ENCODE measurements at regions not wholly inside any gene's neighbourhood (a gene's known extent, or its start where the extent isn't known, plus 50 kb on each side); places are given as distances from the start of the nearest gene placed in this dataset.

DNA sequence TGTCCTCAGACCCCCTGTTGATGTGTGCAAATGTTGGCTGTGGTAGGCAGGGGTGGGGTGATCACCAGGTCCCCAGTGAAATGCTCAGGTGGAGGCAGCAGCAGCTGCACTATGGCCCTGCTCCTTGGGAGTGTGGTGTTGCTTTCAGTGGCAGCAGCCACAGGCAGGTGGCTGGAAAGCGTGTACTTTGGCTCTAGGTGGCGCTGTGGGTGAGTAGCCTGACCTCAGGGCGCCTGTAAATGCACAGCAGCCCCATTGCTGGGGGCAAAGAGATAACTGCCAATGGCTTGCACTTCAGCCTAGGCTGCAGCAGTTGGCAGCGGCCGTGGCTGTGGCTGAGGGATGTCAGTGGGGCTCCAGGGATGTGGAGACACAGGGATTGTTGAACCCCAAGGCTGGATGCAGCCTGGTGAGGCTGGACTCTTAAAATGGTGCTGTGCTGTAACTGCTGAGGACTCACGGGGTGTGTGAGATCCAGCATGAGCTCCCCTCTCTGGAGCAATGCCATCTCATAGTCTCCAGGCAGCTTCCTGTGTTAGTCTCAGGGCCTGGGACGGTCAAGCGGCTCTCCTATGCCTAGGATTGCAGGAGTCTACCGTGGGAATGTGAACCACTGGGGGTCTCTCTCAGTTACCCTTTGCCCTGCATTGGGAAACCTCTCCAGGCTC is 421.7 kb upstream of the HTR2C start:
- H4K20me1 ChIP-seq (replicated peaks; ENCODE audit: insufficient read depth), result no peaks in the 10 kb centered on the region
- no peaks in the 10 kb centered on the region for H3K9me2 ChIP-seq (ENCODE audit: insufficient read depth)
- no peaks in the 10 kb centered on the region for H3K4me1 ChIP-seq (ENCODE audit: insufficient read depth)
- no peaks in the 10 kb centered on the region for H3K27me3 ChIP-seq (ENCODE audit: insufficient read depth)
- H3F3A ChIP-seq (replicated peaks; ENCODE audit: low read depth), result no peaks in the 10 kb centered on the region
- no peaks in the 10 kb centered on the region for H3K79me2 ChIP-seq (replicated peaks; ENCODE audit: insufficient read depth)
- no peak overlapping the region for H3K27ac Mint-ChIP-seq
- no peaks in the 10 kb centered on the region for H3K27me3 Mint-ChIP-seq (ENCODE audit: insufficient read depth, low read depth, poor library complexity)
- no peak overlapping the region for H3K4me3 ChIP-seq
- peaks cover 5% of the 10 kb centered on the region for H3K36me3 Mint-ChIP-seq (ENCODE audit: low read depth)
- H3K9me3 Mint-ChIP-seq, result peaks cover 13% of the 10 kb centered on the region
- H3K27ac ChIP-seq (ENCODE audit: low read depth), result no peak overlapping the region
- no peak overlapping the region for H3K4me3 Mint-ChIP-seq
- no peak overlapping the region for H2AFZ ChIP-seq
- DNase-seq (ENCODE audit: low spot score) (peak; percentile 71), ATAC-seq (peak; percentile 98)
- TF ChIP-seq CREB1 (CRISPR knock-in tag; IDR thresholded peaks at IDR 0.05; ENCODE audit: low read depth) (no peak), ZNF114 (CRISPR knock-in tag; IDR thresholded peaks at IDR 0.05) (no peak), EZH2phosphoT487 (IDR thresholded peaks at IDR 0.05; ENCODE audit: unreplicated experiment) (no peak), NANOG (IDR thresholded peaks at IDR 0.05; ENCODE audit: borderline replicate concordance) (no peak), STAT1 (IDR thresholded peaks at IDR 0.05; ENCODE audit: unreplicated experiment) (no peak)
- TF ChIP-seq, protein P1, sequence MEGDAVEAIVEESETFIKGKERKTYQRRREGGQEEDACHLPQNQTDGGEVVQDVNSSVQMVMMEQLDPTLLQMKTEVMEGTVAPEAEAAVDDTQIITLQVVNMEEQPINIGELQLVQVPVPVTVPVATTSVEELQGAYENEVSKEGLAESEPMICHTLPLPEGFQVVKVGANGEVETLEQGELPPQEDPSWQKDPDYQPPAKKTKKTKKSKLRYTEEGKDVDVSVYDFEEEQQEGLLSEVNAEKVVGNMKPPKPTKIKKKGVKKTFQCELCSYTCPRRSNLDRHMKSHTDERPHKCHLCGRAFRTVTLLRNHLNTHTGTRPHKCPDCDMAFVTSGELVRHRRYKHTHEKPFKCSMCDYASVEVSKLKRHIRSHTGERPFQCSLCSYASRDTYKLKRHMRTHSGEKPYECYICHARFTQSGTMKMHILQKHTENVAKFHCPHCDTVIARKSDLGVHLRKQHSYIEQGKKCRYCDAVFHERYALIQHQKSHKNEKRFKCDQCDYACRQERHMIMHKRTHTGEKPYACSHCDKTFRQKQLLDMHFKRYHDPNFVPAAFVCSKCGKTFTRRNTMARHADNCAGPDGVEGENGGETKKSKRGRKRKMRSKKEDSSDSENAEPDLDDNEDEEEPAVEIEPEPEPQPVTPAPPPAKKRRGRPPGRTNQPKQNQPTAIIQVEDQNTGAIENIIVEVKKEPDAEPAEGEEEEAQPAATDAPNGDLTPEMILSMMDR (conservative IDR thresholded peaks at IDR 0.05; ENCODE audit: low read depth in 2 of 2), result peak; percentile 57 to 82
- TF ChIP-seq, protein P2, sequence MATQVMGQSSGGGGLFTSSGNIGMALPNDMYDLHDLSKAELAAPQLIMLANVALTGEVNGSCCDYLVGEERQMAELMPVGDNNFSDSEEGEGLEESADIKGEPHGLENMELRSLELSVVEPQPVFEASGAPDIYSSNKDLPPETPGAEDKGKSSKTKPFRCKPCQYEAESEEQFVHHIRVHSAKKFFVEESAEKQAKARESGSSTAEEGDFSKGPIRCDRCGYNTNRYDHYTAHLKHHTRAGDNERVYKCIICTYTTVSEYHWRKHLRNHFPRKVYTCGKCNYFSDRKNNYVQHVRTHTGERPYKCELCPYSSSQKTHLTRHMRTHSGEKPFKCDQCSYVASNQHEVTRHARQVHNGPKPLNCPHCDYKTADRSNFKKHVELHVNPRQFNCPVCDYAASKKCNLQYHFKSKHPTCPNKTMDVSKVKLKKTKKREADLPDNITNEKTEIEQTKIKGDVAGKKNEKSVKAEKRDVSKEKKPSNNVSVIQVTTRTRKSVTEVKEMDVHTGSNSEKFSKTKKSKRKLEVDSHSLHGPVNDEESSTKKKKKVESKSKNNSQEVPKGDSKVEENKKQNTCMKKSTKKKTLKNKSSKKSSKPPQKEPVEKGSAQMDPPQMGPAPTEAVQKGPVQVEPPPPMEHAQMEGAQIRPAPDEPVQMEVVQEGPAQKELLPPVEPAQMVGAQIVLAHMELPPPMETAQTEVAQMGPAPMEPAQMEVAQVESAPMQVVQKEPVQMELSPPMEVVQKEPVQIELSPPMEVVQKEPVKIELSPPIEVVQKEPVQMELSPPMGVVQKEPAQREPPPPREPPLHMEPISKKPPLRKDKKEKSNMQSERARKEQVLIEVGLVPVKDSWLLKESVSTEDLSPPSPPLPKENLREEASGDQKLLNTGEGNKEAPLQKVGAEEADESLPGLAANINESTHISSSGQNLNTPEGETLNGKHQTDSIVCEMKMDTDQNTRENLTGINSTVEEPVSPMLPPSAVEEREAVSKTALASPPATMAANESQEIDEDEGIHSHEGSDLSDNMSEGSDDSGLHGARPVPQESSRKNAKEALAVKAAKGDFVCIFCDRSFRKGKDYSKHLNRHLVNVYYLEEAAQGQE (IDR thresholded peaks at IDR 0.05; ENCODE audit: unreplicated experiment), result no peak
- TF ChIP-seq, protein P3, sequence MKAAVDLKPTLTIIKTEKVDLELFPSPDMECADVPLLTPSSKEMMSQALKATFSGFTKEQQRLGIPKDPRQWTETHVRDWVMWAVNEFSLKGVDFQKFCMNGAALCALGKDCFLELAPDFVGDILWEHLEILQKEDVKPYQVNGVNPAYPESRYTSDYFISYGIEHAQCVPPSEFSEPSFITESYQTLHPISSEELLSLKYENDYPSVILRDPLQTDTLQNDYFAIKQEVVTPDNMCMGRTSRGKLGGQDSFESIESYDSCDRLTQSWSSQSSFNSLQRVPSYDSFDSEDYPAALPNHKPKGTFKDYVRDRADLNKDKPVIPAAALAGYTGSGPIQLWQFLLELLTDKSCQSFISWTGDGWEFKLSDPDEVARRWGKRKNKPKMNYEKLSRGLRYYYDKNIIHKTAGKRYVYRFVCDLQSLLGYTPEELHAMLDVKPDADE (IDR thresholded peaks at IDR 0.05), result no peak
- TF ChIP-seq, protein P4, sequence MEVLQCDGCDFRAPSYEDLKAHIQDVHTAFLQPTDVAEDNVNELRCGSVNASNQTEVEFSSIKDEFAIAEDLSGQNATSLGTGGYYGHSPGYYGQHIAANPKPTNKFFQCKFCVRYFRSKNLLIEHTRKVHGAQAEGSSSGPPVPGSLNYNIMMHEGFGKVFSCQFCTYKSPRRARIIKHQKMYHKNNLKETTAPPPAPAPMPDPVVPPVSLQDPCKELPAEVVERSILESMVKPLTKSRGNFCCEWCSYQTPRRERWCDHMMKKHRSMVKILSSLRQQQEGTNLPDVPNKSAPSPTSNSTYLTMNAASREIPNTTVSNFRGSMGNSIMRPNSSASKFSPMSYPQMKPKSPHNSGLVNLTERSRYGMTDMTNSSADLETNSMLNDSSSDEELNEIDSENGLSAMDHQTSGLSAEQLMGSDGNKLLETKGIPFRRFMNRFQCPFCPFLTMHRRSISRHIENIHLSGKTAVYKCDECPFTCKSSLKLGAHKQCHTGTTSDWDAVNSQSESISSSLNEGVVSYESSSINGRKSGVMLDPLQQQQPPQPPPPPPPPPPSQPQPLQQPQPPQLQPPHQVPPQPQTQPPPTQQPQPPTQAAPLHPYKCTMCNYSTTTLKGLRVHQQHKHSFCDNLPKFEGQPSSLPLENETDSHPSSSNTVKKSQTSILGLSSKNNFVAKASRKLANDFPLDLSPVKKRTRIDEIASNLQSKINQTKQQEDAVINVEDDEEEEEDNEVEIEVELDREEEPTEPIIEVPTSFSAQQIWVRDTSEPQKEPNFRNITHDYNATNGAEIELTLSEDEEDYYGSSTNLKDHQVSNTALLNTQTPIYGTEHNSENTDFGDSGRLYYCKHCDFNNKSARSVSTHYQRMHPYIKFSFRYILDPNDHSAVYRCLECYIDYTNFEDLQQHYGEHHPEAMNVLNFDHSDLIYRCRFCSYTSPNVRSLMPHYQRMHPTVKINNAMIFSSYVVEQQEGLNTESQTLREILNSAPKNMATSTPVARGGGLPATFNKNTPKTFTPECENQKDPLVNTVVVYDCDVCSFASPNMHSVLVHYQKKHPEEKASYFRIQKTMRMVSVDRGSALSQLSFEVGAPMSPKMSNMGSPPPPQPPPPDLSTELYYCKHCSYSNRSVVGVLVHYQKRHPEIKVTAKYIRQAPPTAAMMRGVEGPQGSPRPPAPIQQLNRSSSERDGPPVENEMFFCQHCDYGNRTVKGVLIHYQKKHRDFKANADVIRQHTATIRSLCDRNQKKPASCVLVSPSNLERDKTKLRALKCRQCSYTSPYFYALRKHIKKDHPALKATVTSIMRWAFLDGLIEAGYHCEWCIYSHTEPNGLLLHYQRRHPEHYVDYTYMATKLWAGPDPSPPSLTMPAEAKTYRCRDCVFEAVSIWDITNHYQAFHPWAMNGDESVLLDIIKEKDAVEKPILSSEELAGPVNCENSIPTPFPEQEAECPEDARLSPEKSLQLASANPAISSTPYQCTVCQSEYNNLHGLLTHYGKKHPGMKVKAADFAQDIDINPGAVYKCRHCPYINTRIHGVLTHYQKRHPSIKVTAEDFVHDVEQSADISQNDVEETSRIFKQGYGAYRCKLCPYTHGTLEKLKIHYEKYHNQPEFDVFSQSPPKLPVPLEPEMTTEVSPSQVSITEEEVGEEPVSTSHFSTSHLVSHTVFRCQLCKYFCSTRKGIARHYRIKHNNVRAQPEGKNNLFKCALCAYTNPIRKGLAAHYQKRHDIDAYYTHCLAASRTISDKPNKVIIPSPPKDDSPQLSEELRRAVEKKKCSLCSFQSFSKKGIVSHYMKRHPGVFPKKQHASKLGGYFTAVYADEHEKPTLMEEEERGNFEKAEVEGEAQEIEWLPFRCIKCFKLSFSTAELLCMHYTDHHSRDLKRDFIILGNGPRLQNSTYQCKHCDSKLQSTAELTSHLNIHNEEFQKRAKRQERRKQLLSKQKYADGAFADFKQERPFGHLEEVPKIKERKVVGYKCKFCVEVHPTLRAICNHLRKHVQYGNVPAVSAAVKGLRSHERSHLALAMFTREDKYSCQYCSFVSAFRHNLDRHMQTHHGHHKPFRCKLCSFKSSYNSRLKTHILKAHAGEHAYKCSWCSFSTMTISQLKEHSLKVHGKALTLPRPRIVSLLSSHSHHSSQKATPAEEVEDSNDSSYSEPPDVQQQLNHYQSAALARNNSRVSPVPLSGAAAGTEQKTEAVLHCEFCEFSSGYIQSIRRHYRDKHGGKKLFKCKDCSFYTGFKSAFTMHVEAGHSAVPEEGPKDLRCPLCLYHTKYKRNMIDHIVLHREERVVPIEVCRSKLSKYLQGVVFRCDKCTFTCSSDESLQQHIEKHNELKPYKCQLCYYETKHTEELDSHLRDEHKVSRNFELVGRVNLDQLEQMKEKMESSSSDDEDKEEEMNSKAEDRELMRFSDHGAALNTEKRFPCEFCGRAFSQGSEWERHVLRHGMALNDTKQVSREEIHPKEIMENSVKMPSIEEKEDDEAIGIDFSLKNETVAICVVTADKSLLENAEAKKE (CRISPR knock-in tag; IDR thresholded peaks at IDR 0.05), result no peak
- no peaks in the 10 kb centered on the region; the same call in 2 of the 3 replicates for H3K4me1 Mint-ChIP-seq
- 0 out of 2 replicates have a peak, but pooled peaks cover 6% of the 10 kb centered on the region for H3K36me3 ChIP-seq (ENCODE audit: insufficient read depth)
- no peak overlapping the region for H3K4me2 ChIP-seq

Measured in GM23338 (cell line).